Activated T-cell treated with anti-CD3 and anti-CD28 coated beads, Interleukin-2, amount 50 U/mL, for 72 hours (primary cell): ENCODE measurements at regions not wholly inside any gene's neighbourhood (a gene's known extent, or its start where the extent isn't known, plus 50 kb on each side); places are given as distances from the start of the nearest gene placed in this dataset.

Experiments
- ATAC-seq, 2 donors: fragments of 150-1000 bp; cut with Tn5 transposase; replicated peaks in 1 of 2; 2 replicates each; pipeline ENCODE4 v1.10.0; 2021; ENCODE audit warnings: moderate library complexity in 2 of 2, mild to moderate bottlenecking in 1 of 2
- DNase-seq, 2 donors: peaks; one replicate each; pipeline ENCODE4 v3.0.0; 2021 to 2022; ENCODE audit warnings: mixed read lengths in 1 of 2
- H3K27ac Mint-ChIP-seq: one replicate; pipeline ENCODE4 v1.8.0; 2022; ENCODE audit warnings: mild to moderate bottlenecking, moderate library complexity, mixed read lengths
- H3K27me3 Mint-ChIP-seq: one replicate; pipeline ENCODE4 v1.8.0; 2022; ENCODE audit warnings: low read depth, mixed read lengths
- H3K36me3 Mint-ChIP-seq, 2 donors: one replicate each; pipeline ENCODE4 v1.8.0; 2022; ENCODE audit warnings: mixed read lengths in 2 of 2, mild to moderate bottlenecking in 1 of 2; ENCODE audit not compliant: insufficient read depth in 2 of 2
- H3K4me1 Mint-ChIP-seq: one replicate; pipeline ENCODE4 v1.8.0; 2022; ENCODE audit warnings: low read depth, mixed read lengths
- H3K4me3 Mint-ChIP-seq, 2 donors: one replicate each; pipeline ENCODE4 v1.8.0; 2022; ENCODE audit warnings: mild to moderate bottlenecking in 2 of 2, mixed read lengths in 2 of 2, moderate library complexity in 2 of 2
- H3K9me3 Mint-ChIP-seq, 2 donors: one replicate each; pipeline ENCODE4 v1.8.0; 2022; ENCODE audit warnings: mixed read lengths in 2 of 2

- Mint-ChIP-seq H3K36me3 (no peaks in the 10 kb centered on the region), H3K27me3 (peaks cover 16% of the 10 kb centered on the region), H3K4me3 (no peak overlapping the region), H3K9me3 (no peaks in the 10 kb centered on the region), H3K27ac (no peak overlapping the region), H3K4me1 (peaks cover 4% of the 10 kb centered on the region)
- no peak for ATAC-seq
- DNase-seq: no peak
Observed at GRCh38 chr1:147472966-147473732, 68.2 kb upstream of the BCL9 start.

- H3K4me1 Mint-ChIP-seq: peaks cover 4% of the 10 kb centered on the region
- no peak overlapping the region for H3K4me3 Mint-ChIP-seq
- no peak for ATAC-seq
- no peak overlapping the region for H3K27ac Mint-ChIP-seq
- peaks cover 16% of the 10 kb centered on the region for H3K27me3 Mint-ChIP-seq
- no peaks in the 10 kb centered on the region for H3K36me3 Mint-ChIP-seq
- DNase-seq: no peak
- no peaks in the 10 kb centered on the region for H3K9me3 Mint-ChIP-seq
Observed at GRCh38 chr1:147473733-147474049, 67.6 kb upstream of the BCL9 start.

- Mint-ChIP-seq H3K4me3 (no peak overlapping the region), H3K36me3 (no peaks in the 10 kb centered on the region), H3K27ac (no peak overlapping the region), H3K9me3 (no peaks in the 10 kb centered on the region), H3K27me3 (peaks cover 30% of the 10 kb centered on the region), H3K4me1 (peaks cover 4% of the 10 kb centered on the region)
- DNase-seq: no peak
- ATAC-seq: no peak
Observed at GRCh38 chr1:147475488-147475887, 65.8 kb upstream of the BCL9 start.

GRCh38 chr1:147478521-147478920, 62.8 kb upstream of the BCL9 start:
- Mint-ChIP-seq H3K36me3 (no peaks in the 10 kb centered on the region), H3K27ac (no peak overlapping the region), H3K4me1 (peaks cover under 1% of the 10 kb centered on the region), H3K27me3 (peaks cover 20% of the 10 kb centered on the region), H3K4me3 (no peak overlapping the region), H3K9me3 (no peaks in the 10 kb centered on the region)
- ATAC-seq: no peak
- no peak for DNase-seq

GRCh38 chr1:147479864-147480564, 61.3 kb upstream of the BCL9 start:
- no peaks in the 10 kb centered on the region for H3K4me1 Mint-ChIP-seq
- no peak for DNase-seq

GRCh38 chr1:147480565-147480935, 60.8 kb upstream of the BCL9 start:
- Mint-ChIP-seq H3K4me1 (no peaks in the 10 kb centered on the region), H3K36me3 (no peaks in the 10 kb centered on the region), H3K9me3 (no peaks in the 10 kb centered on the region), H3K27me3 (peaks cover 20% of the 10 kb centered on the region), H3K27ac (no peak overlapping the region), H3K4me3 (no peak overlapping the region)
- no peak for ATAC-seq
- no peak for DNase-seq

More at GRCh38 chr1:147479864-147480564, 61.3 kb upstream of the BCL9 start:
- no peak for ATAC-seq
- Mint-ChIP-seq H3K27me3 (peaks cover 20% of the 10 kb centered on the region), H3K27ac (no peak overlapping the region), H3K4me3 (no peak overlapping the region), H3K9me3 (no peaks in the 10 kb centered on the region), H3K36me3 (no peaks in the 10 kb centered on the region)

- H3K27me3 Mint-ChIP-seq: peaks cover 6% of the 10 kb centered on the region
- H3K4me1 Mint-ChIP-seq: no peaks in the 10 kb centered on the region
- no peak for DNase-seq
- H3K9me3 Mint-ChIP-seq: no peaks in the 10 kb centered on the region
- ATAC-seq: no peak
- no peak overlapping the region for H3K4me3 Mint-ChIP-seq
- H3K27ac Mint-ChIP-seq: no peak overlapping the region
- H3K36me3 Mint-ChIP-seq: no peaks in the 10 kb centered on the region
Observed at GRCh38 chr1:147486876-147487656, 54.2 kb upstream of the BCL9 start.

- no peak overlapping the region for H3K27ac Mint-ChIP-seq
- H3K4me1 Mint-ChIP-seq: no peaks in the 10 kb centered on the region
- H3K27me3 Mint-ChIP-seq: no peaks in the 10 kb centered on the region
- H3K4me3 Mint-ChIP-seq: no peak overlapping the region
- ATAC-seq (no peak), DNase-seq (no peak)
- no peaks in the 10 kb centered on the region for H3K36me3 Mint-ChIP-seq
- no peaks in the 10 kb centered on the region for H3K9me3 Mint-ChIP-seq
Observed at GRCh38 chr1:147491098-147491497, 50.2 kb upstream of the BCL9 start.
